CD4-positive, alpha-beta T cell (primary cell): ENCODE measurements at regions not wholly inside any gene's neighbourhood (a gene's known extent, or its start where the extent isn't known, plus 50 kb on each side); places are given as distances from the start of the nearest gene placed in this dataset.

ENCODE experiments used
- ATAC-seq: fragments of 200-7000 bp; cut with Tn5 transposase; one replicate; pipeline ENCODE4 v1.10.0; 2022; ENCODE audit warnings: mild to moderate bottlenecking; ENCODE audit not compliant: poor library complexity
- CTCF ChIA-PET: fragments of 350-600 bp; sonication (Branson Sonifier 250); formaldehyde crosslinking; loops from one replicate; lab custom pipeline; 2021; ENCODE audit warnings: antibody characterized with exemption, inconsistent platforms; lab: Charles Lee
- POLR2A ChIA-PET: fragments of 350-600 bp; sonication (Branson Sonifier 250); formaldehyde crosslinking; loops from one replicate; lab custom pipeline; 2021; ENCODE audit warnings: antibody characterized with exemption, inconsistent platforms; lab: Charles Lee
- DNase-seq, 14 experiments: peaks; one replicate each; pipeline ENCODE4 v3.0.0-alpha.2; 2013 to 2020; ENCODE audit warnings: mixed read lengths in 2 of 14
- H3K27ac ChIP-seq, 2 donors: one replicate each; pipeline versions ENCODE4 v1.5.1 to v1.7.0; 2013; ENCODE audit warnings: low read length in 2 of 2, low read depth in 1 of 2, mild to moderate bottlenecking in 1 of 2
- H3K27me3 ChIP-seq, 2 experiments: 1 replicate in 1 of 2; 2 replicates in 1 of 2; pipeline versions ENCODE4 v1.6.1 to v1.7.0; 2013; ENCODE audit warnings: low read length in 2 of 2, control low read depth in 1 of 2, mild to moderate bottlenecking in 1 of 2, moderate library complexity in 1 of 2; ENCODE audit not compliant: insufficient read depth in 2 of 2, control insufficient read depth in 1 of 2
- H3K36me3 ChIP-seq: one replicate; pipeline ENCODE4 v1.6.1; 2013; ENCODE audit warnings: low read length, control low read depth; ENCODE audit not compliant: insufficient read depth
- H3K4me1 ChIP-seq: one replicate; pipeline ENCODE4 v1.6.1; 2013; ENCODE audit warnings: low read length, control low read depth; ENCODE audit not compliant: insufficient read depth
- H3K4me3 ChIP-seq: one replicate; pipeline ENCODE4 v1.5.1; 2013; ENCODE audit warnings: mild to moderate bottlenecking, low read length, moderate library complexity
- H3K9me3 ChIP-seq, 2 experiments: 1 replicate in 1 of 2; 2 replicates in 1 of 2; pipeline versions ENCODE4 v1.6.1 to v1.7.0; 2013; ENCODE audit warnings: low read length in 2 of 2, mild to moderate bottlenecking in 2 of 2, control low read depth in 1 of 2, moderate library complexity in 1 of 2; ENCODE audit not compliant: control insufficient read depth in 1 of 2, insufficient read depth in 1 of 2
- H3K27ac Mint-ChIP-seq: one replicate; pipeline ENCODE4 v1.8.0; 2020; ENCODE audit warnings: mixed read lengths
- H3K27me3 Mint-ChIP-seq: one replicate; pipeline ENCODE4 v1.8.0; 2021; ENCODE audit warnings: mixed read lengths
- H3K36me3 Mint-ChIP-seq: one replicate; pipeline ENCODE4 v1.8.0; 2021; ENCODE audit warnings: low read depth, mixed read lengths
- H3K4me1 Mint-ChIP-seq: one replicate; pipeline ENCODE4 v1.8.0; 2021; ENCODE audit warnings: low read depth, mixed read lengths
- H3K4me3 Mint-ChIP-seq: one replicate; pipeline ENCODE4 v1.8.0; 2020; ENCODE audit warnings: mild to moderate bottlenecking, mixed read lengths
- H3K9me3 Mint-ChIP-seq: one replicate; pipeline ENCODE4 v1.8.0; 2020; ENCODE audit warnings: mixed read lengths
- CTCF ChIP-seq: fragments of 200-600 bp; IDR thresholded peaks from one replicate; pipeline ENCODE4 v1.8.0; 2022; ENCODE audit warnings: antibody characterized with exemption, mild to moderate bottlenecking
- intact Hi-C, 2 experiments: fragments of 100-400 bp; cut with DNase I in 1 of 2; cut with micrococcal nuclease in 1 of 2; formaldehyde crosslinking; loops; one replicate each; pipeline versions ENCODE4 v1.15.1 to v1.9.0; 2023 to 2025; cut with DNase I, micrococcal nuclease

DNA sequence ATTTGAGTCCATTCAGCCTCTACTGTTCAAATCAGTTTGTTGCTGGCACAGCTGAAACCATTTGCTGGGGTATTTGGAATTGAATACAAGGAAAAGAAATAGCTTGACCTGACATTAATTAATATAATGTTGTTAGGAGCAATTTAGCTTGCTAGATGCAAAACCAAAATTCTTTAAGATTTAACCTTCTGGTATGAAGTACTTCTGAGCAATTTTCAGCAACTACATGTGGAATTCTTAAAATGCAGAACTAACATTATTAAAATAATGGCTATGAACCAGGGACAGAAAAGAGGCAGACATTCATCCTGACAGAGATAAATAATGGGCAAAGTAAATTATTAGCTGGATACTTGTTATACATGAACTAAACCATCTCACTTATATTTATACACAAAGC is 160.0 kb upstream of the MIR17HG start:
- no peaks in the 10 kb centered on the region for H3K27me3 Mint-ChIP-seq
- CTCF ChIA-PET: no interaction called here
- Histone ChIP-seq H3K27me3 (no peaks in the 10 kb centered on the region), H3K4me1 (no peaks in the 10 kb centered on the region), H3K9me3 (no peaks in the 10 kb centered on the region), H3K4me3 (no peak overlapping the region), H3K27ac (no peak overlapping the region), H3K36me3 (no peaks in the 10 kb centered on the region)
- TF ChIP-seq CTCF: no peak
- H3K9me3 Mint-ChIP-seq: peaks cover under 1% of the 10 kb centered on the region
- no peak for ATAC-seq
- H3K4me3 Mint-ChIP-seq: no peak overlapping the region
- POLR2A ChIA-PET: no interaction called here
- H3K36me3 Mint-ChIP-seq: no peaks in the 10 kb centered on the region
- DNase-seq: no peak
- H3K4me1 Mint-ChIP-seq: no peaks in the 10 kb centered on the region
- H3K27ac Mint-ChIP-seq: no peak overlapping the region
- intact Hi-C loops: no loop called here

GRCh38 chr13:91189506-91189905 is 158.0 kb upstream of the MIR17HG start:
- Histone ChIP-seq H3K9me3 (no peaks in the 10 kb centered on the region), H3K27me3 (no peaks in the 10 kb centered on the region), H3K36me3 (no peaks in the 10 kb centered on the region), H3K4me1 (no peaks in the 10 kb centered on the region), H3K4me3 (no peak overlapping the region), H3K27ac (no peak overlapping the region)
- intact Hi-C loops: no loop called here
- no peak for DNase-seq
- Mint-ChIP-seq H3K27me3 (no peaks in the 10 kb centered on the region), H3K36me3 (no peaks in the 10 kb centered on the region), H3K27ac (no peak overlapping the region), H3K9me3 (peaks cover 4% of the 10 kb centered on the region), H3K4me1 (no peaks in the 10 kb centered on the region), H3K4me3 (no peak overlapping the region)
- ChIA-PET POLR2A (no interaction called here), CTCF (no interaction called here)
- TF ChIP-seq CTCF: no peak
- no peak for ATAC-seq

DNA sequence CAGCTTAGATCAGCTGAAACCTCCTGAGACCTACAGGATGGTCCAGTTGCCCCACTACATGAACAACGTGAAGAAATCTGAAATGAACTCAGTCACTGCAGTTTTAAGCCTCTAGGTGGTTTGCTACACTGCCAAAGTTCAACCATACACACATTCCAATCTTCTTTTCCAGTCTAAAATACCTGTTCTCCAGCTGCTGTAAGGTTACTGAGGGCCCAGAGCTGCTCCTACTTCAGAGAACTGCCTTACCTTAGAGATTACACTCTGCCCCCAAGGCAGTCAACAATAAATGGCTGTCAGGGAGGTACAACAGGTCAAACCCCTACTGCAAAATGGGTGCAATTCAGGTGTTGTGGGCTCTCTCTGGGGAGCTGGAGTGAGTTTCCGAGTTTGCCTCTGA is 154.1 kb upstream of the MIR17HG start:
- Histone ChIP-seq H3K36me3 (no peaks in the 10 kb centered on the region), H3K9me3 (no peaks in the 10 kb centered on the region), H3K27ac (no peak overlapping the region), H3K27me3 (no peaks in the 10 kb centered on the region), H3K4me1 (no peaks in the 10 kb centered on the region), H3K4me3 (no peak overlapping the region)
- H3K27me3 Mint-ChIP-seq: no peaks in the 10 kb centered on the region
- no peak overlapping the region for H3K27ac Mint-ChIP-seq
- peaks cover 4% of the 10 kb centered on the region for H3K9me3 Mint-ChIP-seq
- ATAC-seq: no peak
- ChIA-PET POLR2A (no interaction called here), CTCF (no interaction called here)
- TF ChIP-seq CTCF: no peak
- intact Hi-C loops: no loop called here
- no peak for DNase-seq
- no peaks in the 10 kb centered on the region for H3K36me3 Mint-ChIP-seq
- no peak overlapping the region for H3K4me3 Mint-ChIP-seq
- H3K4me1 Mint-ChIP-seq: no peaks in the 10 kb centered on the region
